ENCODE measurements at regions not wholly inside any gene's neighbourhood (a gene's known extent, or its start where the extent isn't known, plus 50 kb on each side); places are given as distances from the start of the nearest gene placed in this dataset.

GRCh38 chr9:86730163-86730928, 217.0 kb downstream of the GAS1 start:
- no peak for DNase-seq (ENCODE audit: low read depth in 3 of 3)

- no peak for DNase-seq (ENCODE audit: low read depth in 3 of 3)
Measured at GRCh38 chr9:86724529-86724928, 222.8 kb downstream of the GAS1 start.

GRCh38 chr9:86723346-86723745, 224.0 kb downstream of the GAS1 start:
- DNase-seq (ENCODE audit: low read depth in 3 of 3), result no peak

- DNase-seq (ENCODE audit: low read depth in 3 of 3), result no peak
Measured at GRCh38 chr9:86722706-86723075, 224.6 kb downstream of the GAS1 start.

- DNase-seq (ENCODE audit: low read depth in 3 of 3), result no peak
Measured at GRCh38 chr9:86721843-86722705, 225.2 kb downstream of the GAS1 start.

- DNase-seq (ENCODE audit: low read depth in 3 of 3), result no peak
Measured at GRCh38 chr9:86721226-86721781, 226.0 kb downstream of the GAS1 start.

GRCh38 chr9:86720639-86721225, 226.6 kb downstream of the GAS1 start:
- no peak for DNase-seq (ENCODE audit: low read depth in 3 of 3)

- no peak for DNase-seq (ENCODE audit: low read depth in 3 of 3)
Measured at GRCh38 chr9:86718388-86719049, 228.8 kb downstream of the GAS1 start.

- DNase-seq (ENCODE audit: low read depth in 3 of 3), result no peak
Measured at GRCh38 chr9:86716326-86716922, 230.9 kb downstream of the GAS1 start.

- DNase-seq (ENCODE audit: low read depth in 3 of 3), result no peak
Measured at GRCh38 chr9:86714999-86715398, 232.3 kb downstream of the GAS1 start.

- DNase-seq (ENCODE audit: low read depth in 3 of 3), result no peak
Measured at GRCh38 chr9:86713970-86714369, 233.3 kb downstream of the GAS1 start.

- no peak for DNase-seq (ENCODE audit: low read depth in 3 of 3)
Measured at GRCh38 chr9:86713470-86713869, 233.8 kb downstream of the GAS1 start.

GRCh38 chr9:86708918-86709835, 238.1 kb downstream of the GAS1 start:
- no peak for DNase-seq (ENCODE audit: low read depth in 3 of 3)

GRCh38 chr9:86707932-86708510, 239.3 kb downstream of the GAS1 start:
- no peak for DNase-seq (ENCODE audit: low read depth in 3 of 3)

GRCh38 chr9:86706391-86706790, 240.9 kb downstream of the GAS1 start:
- no peak for DNase-seq (ENCODE audit: low read depth in 3 of 3)

GRCh38 chr9:86705490-86705889, 241.8 kb downstream of the GAS1 start:
- DNase-seq (ENCODE audit: low read depth in 3 of 3), result no peak

GRCh38 chr9:86703346-86703745, 244.0 kb downstream of the GAS1 start:
- no peak for DNase-seq (ENCODE audit: low read depth in 3 of 3)

- DNase-seq (ENCODE audit: low read depth in 3 of 3), result no peak
Measured at GRCh38 chr9:86700629-86701028, 246.7 kb downstream of the GAS1 start.

GRCh38 chr9:86697999-86698398, 249.3 kb downstream of the GAS1 start:
- DNase-seq (ENCODE audit: low read depth in 3 of 3), result no peak

GRCh38 chr9:86697213-86697612, 250.1 kb downstream of the GAS1 start:
- DNase-seq (ENCODE audit: low read depth in 3 of 3), result no peak

Data from stimulated activated CD4-positive, alpha-beta T cell treated with anti-CD3 and anti-CD28 coated beads, TNF-alpha, amount 100 ng/mL, for 24 hours (primary cell).